Pancreas (tissue), 10 donors: ENCODE measurements at regions not wholly inside any gene's neighbourhood (a gene's known extent, or its start where the extent isn't known, plus 50 kb on each side); places are given as distances from the start of the nearest gene placed in this dataset.

Experiments used
- ATAC-seq, 4 donors: fragments of 200-7000 bp; cut with Tn5 transposase; one replicate each; pipeline versions ENCODE4 v1.8.0 to v1.9.1; 2020; ENCODE audit warnings: mild to moderate bottlenecking in 4 of 4, moderate library complexity in 4 of 4
- DNase-seq, 6 donors: peaks; one replicate each; pipeline ENCODE4 v3.0.0-alpha.2; 2020
- FAIRE-seq: peaks from 2 replicates; lab custom pipeline; 2012; peaks lifted over from hg19 to GRCh38; lab: Jason Lieb, UNC
- H3K27ac ChIP-seq, 4 donors: fragments of 200-600 bp; sonication (generic); 1 replicate in 3 of 4; 2 replicates in 1 of 4; pipeline versions ENCODE4 v1.5.0 to v1.8.0; 2020
- H3K27me3 ChIP-seq, 4 donors: fragments of 200-600 bp; one replicate each; pipeline ENCODE4 v1.8.0; 2021
- H3K36me3 ChIP-seq, 3 donors: fragments of 200-600 bp; sonication (generic) in 1 of 3; one replicate each; pipeline versions ENCODE4 v1.5.0 to v1.8.0; 2020 to 2021
- H3K4me1 ChIP-seq, 3 donors: fragments of 200-600 bp; one replicate each; pipeline ENCODE4 v1.8.0; 2021
- H3K4me3 ChIP-seq, 4 donors: fragments of 200-600 bp; sonication (generic) in 2 of 4; one replicate each; pipeline versions ENCODE4 v1.5.0 to v1.8.0; 2020 to 2021
- H3K9me3 ChIP-seq, 4 donors: fragments of 200-600 bp; one replicate each; pipeline ENCODE4 v1.8.0; 2021
- CTCF ChIP-seq, 4 donors: fragments of 200-600 bp; sonication (generic) in 3 of 4; IDR thresholded peaks; one replicate each; pipeline versions ENCODE4 v1.5.0 to v1.8.0; 2021; ENCODE audit warnings: antibody characterized with exemption in 4 of 4
- WGBS, 2 donors: extraction: QIAGEN DNeasy Blood & Tissue Kit; methylation state at CpG; one replicate each; pipeline ENCODE4 v1.1.7; 2013; 5-methylcytosine and 5-hydroxymethylcytosine counted together
- intact Hi-C, 3 donors: fragments of 100-400 bp; cut with DNase I; formaldehyde crosslinking; loops; one replicate each; pipeline versions ENCODE4 v1.11.1 to v1.14.2; 2022
- donor health status: healthy with polysubstance abuse.
- donor health status: DM: no; HTN: no; CAD: no; lungs with moderate emphysema.
- donor health status: DM: no; HTN: no; CAD: no.
- donor health status: control.
- donor health status: control.
- donor health status: Bipolar disorder and iron deficiency.
- donor health status: DM: yes; HTN: yes; CAD: no.
- donor health status: DM: no; HTN: no; CAD: no.
- donor health status: DM: no; HTN: no; CAD: no.
- donor health status: DM: yes; HTN: yes; CAD: no.

- intact Hi-C loops = no loop called here
- no peaks in the 10 kb centered on the region for H3K36me3 ChIP-seq
- 93% methylated on average over 4 of the region's 4 CpGs for WGBS, 2 donors
- ATAC-seq (no peak), DNase-seq (no peak), FAIRE-seq (no peak)
- no peak overlapping the region for H3K4me3 ChIP-seq
- H3K27me3 ChIP-seq = no peaks in the 10 kb centered on the region
- no peak for TF ChIP-seq CTCF (IDR thresholded peaks at IDR 0.05)
- H3K9me3 ChIP-seq = no peaks in the 10 kb centered on the region
- H3K4me1 ChIP-seq = no peaks in the 10 kb centered on the region
- H3K27ac ChIP-seq = no peak overlapping the region
These were observed 118.3 kb upstream of the NAV2 start for GRCh38 chr11:19594326-19594725.

- Histone ChIP-seq H3K36me3 (no peaks in the 10 kb centered on the region), H3K4me3 (no peak overlapping the region), H3K9me3 (no peaks in the 10 kb centered on the region), H3K27me3 (no peaks in the 10 kb centered on the region), H3K27ac (no peak overlapping the region), H3K4me1 (no peaks in the 10 kb centered on the region)
- FAIRE-seq = no peak
- no peak for DNase-seq
- ATAC-seq = no peak
- TF ChIP-seq CTCF (IDR thresholded peaks at IDR 0.05) = no peak
- WGBS, 2 donors = 62 to 72% methylated on average over 2 of the region's 2 CpGs
- intact Hi-C loops = no loop called here
These were observed 119.8 kb upstream of the NAV2 start for GRCh38 chr11:19592842-19593241.

GRCh38 chr11:19589567-19590260 lies 122.9 kb upstream of the NAV2 start:
- Histone ChIP-seq H3K4me3 (no peak overlapping the region), H3K9me3 (no peaks in the 10 kb centered on the region), H3K36me3 (no peaks in the 10 kb centered on the region), H3K4me1 (no peaks in the 10 kb centered on the region), H3K27ac (no peak overlapping the region), H3K27me3 (no peaks in the 10 kb centered on the region)
- ATAC-seq (no peak), DNase-seq (no peak), FAIRE-seq (no peak)
- no peak for TF ChIP-seq CTCF (IDR thresholded peaks at IDR 0.05)
- 86 to 89% methylated on average over 10 of the region's 10 CpGs for WGBS, 2 donors
- intact Hi-C loops = no loop called here

GRCh38 chr11:19587979-19588378 lies 124.7 kb upstream of the NAV2 start:
- no peaks in the 10 kb centered on the region for H3K36me3 ChIP-seq
- intact Hi-C loops = no loop called here
- H3K4me3 ChIP-seq = no peak overlapping the region
- FAIRE-seq (no peak), DNase-seq (no peak), ATAC-seq (no peak)
- 91 to 92% methylated on average over 1 of the region's 1 CpG for WGBS, 2 donors
- no peak overlapping the region for H3K27ac ChIP-seq
- no peaks in the 10 kb centered on the region for H3K4me1 ChIP-seq
- TF ChIP-seq CTCF (IDR thresholded peaks at IDR 0.05) = no peak
- no peaks in the 10 kb centered on the region for H3K27me3 ChIP-seq
- H3K9me3 ChIP-seq = no peaks in the 10 kb centered on the region

- Histone ChIP-seq H3K4me3 (no peak overlapping the region), H3K36me3 (no peaks in the 10 kb centered on the region), H3K27ac (no peak overlapping the region), H3K4me1 (peaks cover 0 to 19% (median 19%) of the 10 kb centered on the region in 3 donors), H3K27me3 (no peaks in the 10 kb centered on the region), H3K9me3 (no peaks in the 10 kb centered on the region)
- ATAC-seq (no peak), DNase-seq (no peak), FAIRE-seq (no peak)
- intact Hi-C loops = no loop called here
- TF ChIP-seq CTCF (IDR thresholded peaks at IDR 0.05) = no peak
- WGBS, 2 donors = 97 to 100% methylated on average over 1 of the region's 1 CpG
These were observed 132.0 kb upstream of the NAV2 start for GRCh38 chr11:19580646-19581045.
